ENCODE measurements at regions not wholly inside any gene's neighbourhood (a gene's known extent, or its start where the extent isn't known, plus 50 kb on each side); places are given as distances from the start of the nearest gene placed in this dataset.

DNA sequence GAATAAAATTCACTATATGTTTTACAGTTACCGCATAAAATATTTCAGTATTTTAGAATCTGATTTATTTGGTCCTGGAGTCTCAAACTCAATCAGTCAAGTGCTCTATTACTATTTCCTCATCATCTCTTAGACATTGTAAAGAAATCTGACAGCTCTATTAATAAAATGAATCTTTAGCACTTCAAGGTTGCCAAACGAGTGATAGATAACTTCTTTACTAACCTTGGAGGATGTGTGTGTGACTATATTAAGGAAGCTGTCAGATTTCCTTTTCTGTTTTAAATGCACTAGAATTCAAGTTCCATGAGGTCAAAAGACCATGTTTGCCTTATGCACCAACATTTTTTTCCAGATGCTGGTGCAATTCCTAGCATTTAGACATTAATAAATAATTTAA lies 389.8 kb upstream of the AZI2 start:
- POLR2A ChIA-PET, result interaction anchor here (0.6 to 0.7 kb wide), 2 partner anchors 352 to 653 kb away, joined by 3 read pairs; no protein-coding TSS in a partner anchor
- CTCF ChIA-PET (ENCODE audit: unreplicated experiment), result no interaction called here
- no peaks in the 10 kb centered on the region for H3K9me3 ChIP-seq (ENCODE audit: low read length)
- H2AFZ ChIP-seq (ENCODE audit: low read length), result no peak overlapping the region
- BruUV-seq (replicated peaks), result no TSS peak
- DNase-seq (ENCODE audit: low spot score), result no peak
- no peaks in the 10 kb centered on the region for H3K79me2 ChIP-seq (ENCODE audit: insufficient read depth, low read depth, low read length)
- no peak overlapping the region for H3K4me2 ChIP-seq (ENCODE audit: low read length)
- no peaks in the 10 kb centered on the region for H4K20me1 ChIP-seq (ENCODE audit: insufficient read depth, low read length)
- H3K9me2 ChIP-seq (ENCODE audit: insufficient read depth, low read length), result no peaks in the 10 kb centered on the region
- TF ChIP-seq EZH2phosphoT487 (IDR thresholded peaks at IDR 0.05; ENCODE audit: borderline replicate concordance, low read depth, low read length), result no peak
- TF ChIP-seq, protein P1, sequence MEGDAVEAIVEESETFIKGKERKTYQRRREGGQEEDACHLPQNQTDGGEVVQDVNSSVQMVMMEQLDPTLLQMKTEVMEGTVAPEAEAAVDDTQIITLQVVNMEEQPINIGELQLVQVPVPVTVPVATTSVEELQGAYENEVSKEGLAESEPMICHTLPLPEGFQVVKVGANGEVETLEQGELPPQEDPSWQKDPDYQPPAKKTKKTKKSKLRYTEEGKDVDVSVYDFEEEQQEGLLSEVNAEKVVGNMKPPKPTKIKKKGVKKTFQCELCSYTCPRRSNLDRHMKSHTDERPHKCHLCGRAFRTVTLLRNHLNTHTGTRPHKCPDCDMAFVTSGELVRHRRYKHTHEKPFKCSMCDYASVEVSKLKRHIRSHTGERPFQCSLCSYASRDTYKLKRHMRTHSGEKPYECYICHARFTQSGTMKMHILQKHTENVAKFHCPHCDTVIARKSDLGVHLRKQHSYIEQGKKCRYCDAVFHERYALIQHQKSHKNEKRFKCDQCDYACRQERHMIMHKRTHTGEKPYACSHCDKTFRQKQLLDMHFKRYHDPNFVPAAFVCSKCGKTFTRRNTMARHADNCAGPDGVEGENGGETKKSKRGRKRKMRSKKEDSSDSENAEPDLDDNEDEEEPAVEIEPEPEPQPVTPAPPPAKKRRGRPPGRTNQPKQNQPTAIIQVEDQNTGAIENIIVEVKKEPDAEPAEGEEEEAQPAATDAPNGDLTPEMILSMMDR (conservative IDR thresholded peaks at IDR 0.05; ENCODE audit: low read length), result no peak
- H3K4me1 ChIP-seq (ENCODE audit: insufficient read depth, low read length, poor library complexity, severe bottlenecking), result no peaks in the 10 kb centered on the region
- no peak overlapping the region for H3K4me3 ChIP-seq (ENCODE audit: low read depth, low read length, poor library complexity, severe bottlenecking)
- no peaks in the 10 kb centered on the region for H3K36me3 ChIP-seq (ENCODE audit: insufficient read depth, low read length)
- intact Hi-C loops (cut with micrococcal nuclease; ENCODE audit: unreplicated experiment), result no loop called here
- H3K27ac ChIP-seq (ENCODE audit: low read depth, low read length, poor library complexity, severe bottlenecking), result no peak overlapping the region

DNA sequence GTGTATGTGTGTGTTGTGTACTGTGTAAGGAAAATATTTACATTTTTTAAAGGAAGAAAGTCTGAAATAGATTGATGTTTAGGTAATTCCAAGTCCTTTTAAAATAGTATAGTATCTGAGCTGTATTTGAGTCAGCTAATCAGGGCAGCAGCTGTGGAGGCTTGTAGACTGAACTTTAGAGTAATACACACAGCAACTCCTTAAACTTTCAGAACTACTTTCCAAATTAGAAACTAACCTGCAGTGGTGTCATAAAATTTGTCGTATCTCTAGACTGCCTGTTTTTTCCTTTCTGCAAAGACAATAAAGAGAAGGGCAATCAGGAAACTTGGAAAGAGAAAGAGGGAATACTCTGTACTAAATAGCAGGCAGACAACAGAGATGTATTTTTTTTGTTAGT lies 391.0 kb upstream of the AZI2 start:
- Histone ChIP-seq H3K9me2 (ENCODE audit: insufficient read depth, low read length) (no peaks in the 10 kb centered on the region), H3K27ac (ENCODE audit: low read depth, low read length, poor library complexity, severe bottlenecking) (no peak overlapping the region), H3K4me2 (ENCODE audit: low read length) (no peak overlapping the region), H3K4me3 (ENCODE audit: low read depth, low read length, poor library complexity, severe bottlenecking) (no peak overlapping the region), H2AFZ (ENCODE audit: low read length) (no peak overlapping the region), H3K36me3 (ENCODE audit: insufficient read depth, low read length) (no peaks in the 10 kb centered on the region), H4K20me1 (ENCODE audit: insufficient read depth, low read length) (no peaks in the 10 kb centered on the region), H3K79me2 (ENCODE audit: insufficient read depth, low read depth, low read length) (no peaks in the 10 kb centered on the region), H3K4me1 (ENCODE audit: insufficient read depth, low read length, poor library complexity, severe bottlenecking) (no peaks in the 10 kb centered on the region), H3K9me3 (ENCODE audit: low read length) (no peaks in the 10 kb centered on the region)
- intact Hi-C loops (cut with micrococcal nuclease; ENCODE audit: unreplicated experiment), result no loop called here
- CTCF ChIA-PET (ENCODE audit: unreplicated experiment), result no interaction called here
- no peak for TF ChIP-seq EZH2phosphoT487 (IDR thresholded peaks at IDR 0.05; ENCODE audit: borderline replicate concordance, low read depth, low read length)
- TF ChIP-seq, protein P1 (conservative IDR thresholded peaks at IDR 0.05; ENCODE audit: low read length), result no peak
- DNase-seq (ENCODE audit: low spot score), result no peak
- BruUV-seq (replicated peaks), result no TSS peak
- POLR2A ChIA-PET, result interaction anchor here (0.6 kb wide), 1 partner anchor 33 kb away, joined by 3 read pairs; no protein-coding TSS in a partner anchor

DNA sequence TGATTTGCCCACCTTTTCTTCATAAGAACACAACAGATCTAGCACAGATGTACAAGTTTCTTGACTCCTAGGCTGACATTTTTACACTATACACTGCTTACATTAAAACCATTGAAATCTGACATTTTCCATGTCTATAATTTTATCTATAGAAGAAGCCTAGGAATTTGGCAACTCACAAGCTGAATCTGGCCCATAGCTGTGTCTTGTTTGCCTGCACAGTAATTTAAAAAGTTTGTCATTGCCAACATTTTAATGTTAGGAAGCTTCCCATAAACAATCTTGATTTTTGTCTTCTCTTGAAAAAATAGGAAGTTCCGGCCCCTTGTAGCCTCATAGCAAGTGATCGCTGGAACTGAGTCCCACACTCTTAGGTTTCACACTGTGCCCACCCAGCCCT lies 394.6 kb upstream of the AZI2 start:
- no peaks in the 10 kb centered on the region for H3K9me3 ChIP-seq (ENCODE audit: low read length)
- TF ChIP-seq EZH2phosphoT487 (IDR thresholded peaks at IDR 0.05; ENCODE audit: borderline replicate concordance, low read depth, low read length), result no peak
- TF ChIP-seq, protein P1 (conservative IDR thresholded peaks at IDR 0.05; ENCODE audit: low read length), result no peak
- no peak overlapping the region for H3K4me3 ChIP-seq (ENCODE audit: low read depth, low read length, poor library complexity, severe bottlenecking)
- no peak overlapping the region for H2AFZ ChIP-seq (ENCODE audit: low read length)
- H3K79me2 ChIP-seq (ENCODE audit: insufficient read depth, low read depth, low read length), result no peaks in the 10 kb centered on the region
- H3K4me1 ChIP-seq (ENCODE audit: insufficient read depth, low read length, poor library complexity, severe bottlenecking), result no peaks in the 10 kb centered on the region
- no peaks in the 10 kb centered on the region for H4K20me1 ChIP-seq (ENCODE audit: insufficient read depth, low read length)
- H3K9me2 ChIP-seq (ENCODE audit: insufficient read depth, low read length), result no peaks in the 10 kb centered on the region
- no peak for DNase-seq (ENCODE audit: low spot score)
- intact Hi-C loops (cut with micrococcal nuclease; ENCODE audit: unreplicated experiment), result no loop called here
- BruUV-seq (replicated peaks), result no TSS peak
- POLR2A ChIA-PET, result no interaction called here
- CTCF ChIA-PET (ENCODE audit: unreplicated experiment), result no interaction called here
- H3K27ac ChIP-seq (ENCODE audit: low read depth, low read length, poor library complexity, severe bottlenecking), result no peak overlapping the region
- no peaks in the 10 kb centered on the region for H3K36me3 ChIP-seq (ENCODE audit: insufficient read depth, low read length)
- H3K4me2 ChIP-seq (ENCODE audit: low read length), result no peak overlapping the region

Data from OCI-LY7 (cell line).